ENCODE measurements at regions not wholly inside any gene's neighbourhood (a gene's known extent, or its start where the extent isn't known, plus 50 kb on each side); places are given as distances from the start of the nearest gene placed in this dataset.

DNA sequence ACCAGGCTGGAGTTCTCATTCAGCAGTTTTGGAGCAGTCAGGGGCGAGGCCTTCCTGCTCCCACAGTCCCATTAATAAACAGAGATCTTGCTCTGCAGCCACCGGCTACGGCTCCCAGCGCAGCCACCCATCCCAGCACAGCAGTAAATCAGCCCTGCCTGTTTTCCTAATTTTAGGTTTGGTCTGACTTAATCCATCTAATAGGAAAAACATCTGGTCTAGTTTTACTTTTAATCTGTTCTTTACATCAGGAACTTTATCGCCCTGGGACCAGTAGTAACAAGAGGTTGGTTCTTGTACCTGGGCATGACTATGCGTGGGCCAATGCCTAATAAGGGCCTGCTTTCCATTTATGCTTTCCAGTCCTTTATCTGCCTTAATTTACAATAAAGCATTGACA, 264.0 kb upstream of the DPH6 start:
- H3K4me1 ChIP-seq = no peaks in the 10 kb centered on the region
- TF ChIP-seq POLR2A (IDR thresholded peaks at IDR 0.05) (no peak), POLR2AphosphoS5 (IDR thresholded peaks at IDR 0.05) (no peak), EP300 (IDR thresholded peaks at IDR 0.05) (no peak)
- TF ChIP-seq, protein P1, sequence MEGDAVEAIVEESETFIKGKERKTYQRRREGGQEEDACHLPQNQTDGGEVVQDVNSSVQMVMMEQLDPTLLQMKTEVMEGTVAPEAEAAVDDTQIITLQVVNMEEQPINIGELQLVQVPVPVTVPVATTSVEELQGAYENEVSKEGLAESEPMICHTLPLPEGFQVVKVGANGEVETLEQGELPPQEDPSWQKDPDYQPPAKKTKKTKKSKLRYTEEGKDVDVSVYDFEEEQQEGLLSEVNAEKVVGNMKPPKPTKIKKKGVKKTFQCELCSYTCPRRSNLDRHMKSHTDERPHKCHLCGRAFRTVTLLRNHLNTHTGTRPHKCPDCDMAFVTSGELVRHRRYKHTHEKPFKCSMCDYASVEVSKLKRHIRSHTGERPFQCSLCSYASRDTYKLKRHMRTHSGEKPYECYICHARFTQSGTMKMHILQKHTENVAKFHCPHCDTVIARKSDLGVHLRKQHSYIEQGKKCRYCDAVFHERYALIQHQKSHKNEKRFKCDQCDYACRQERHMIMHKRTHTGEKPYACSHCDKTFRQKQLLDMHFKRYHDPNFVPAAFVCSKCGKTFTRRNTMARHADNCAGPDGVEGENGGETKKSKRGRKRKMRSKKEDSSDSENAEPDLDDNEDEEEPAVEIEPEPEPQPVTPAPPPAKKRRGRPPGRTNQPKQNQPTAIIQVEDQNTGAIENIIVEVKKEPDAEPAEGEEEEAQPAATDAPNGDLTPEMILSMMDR (IDR thresholded peaks at IDR 0.05) = no peak
- DNase-seq = no peak
- no peak overlapping the region for H3K4me3 ChIP-seq
- H3K27me3 ChIP-seq = no peaks in the 10 kb centered on the region
- H3K27ac ChIP-seq = no peak overlapping the region
- WGBS, 5 donors = 73 to 79% (median 79%) methylated on average over 3 to 6 of the region's 6 CpGs
- intact Hi-C loops (cut with DNase I; ENCODE audit: low total_unique reads) = no loop called here
- no peaks in the 10 kb centered on the region for H3K36me3 ChIP-seq
- H3K9me3 ChIP-seq = no peaks in the 10 kb centered on the region

DNA sequence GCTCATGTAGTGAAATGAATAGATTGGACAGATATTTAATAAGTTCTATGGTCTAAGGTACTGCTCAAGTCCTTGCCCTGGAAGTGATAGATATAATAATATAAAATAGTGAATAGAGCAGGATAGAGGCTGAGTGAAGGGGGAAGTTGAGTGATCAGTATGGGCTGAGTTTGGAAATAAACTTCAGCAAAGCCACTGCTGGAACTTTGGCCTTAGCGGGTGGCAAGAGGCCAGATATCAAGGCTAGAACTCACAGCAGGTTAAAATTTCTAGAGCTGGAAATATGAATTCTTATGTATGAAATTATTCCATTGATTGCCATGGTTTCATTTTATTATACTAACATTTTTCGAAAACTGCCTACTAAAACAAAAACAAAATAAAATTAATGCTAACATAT, 267.6 kb upstream of the DPH6 start:
- WGBS, 5 donors = 92 to 98% (median 93%) methylated on average over 2 of the region's 2 CpGs
- H3K27ac ChIP-seq = no peak overlapping the region
- H3K4me3 ChIP-seq = no peak overlapping the region
- no peaks in the 10 kb centered on the region for H3K36me3 ChIP-seq
- H3K4me1 ChIP-seq = no peaks in the 10 kb centered on the region
- intact Hi-C loops (cut with DNase I; ENCODE audit: low total_unique reads) = no loop called here
- no peaks in the 10 kb centered on the region for H3K27me3 ChIP-seq
- TF ChIP-seq POLR2A (IDR thresholded peaks at IDR 0.05) (no peak), EP300 (IDR thresholded peaks at IDR 0.05) (no peak), POLR2AphosphoS5 (IDR thresholded peaks at IDR 0.05) (no peak)
- TF ChIP-seq, protein P1 (IDR thresholded peaks at IDR 0.05) = no peak
- H3K9me3 ChIP-seq = no peaks in the 10 kb centered on the region
- no peak for DNase-seq

DNA sequence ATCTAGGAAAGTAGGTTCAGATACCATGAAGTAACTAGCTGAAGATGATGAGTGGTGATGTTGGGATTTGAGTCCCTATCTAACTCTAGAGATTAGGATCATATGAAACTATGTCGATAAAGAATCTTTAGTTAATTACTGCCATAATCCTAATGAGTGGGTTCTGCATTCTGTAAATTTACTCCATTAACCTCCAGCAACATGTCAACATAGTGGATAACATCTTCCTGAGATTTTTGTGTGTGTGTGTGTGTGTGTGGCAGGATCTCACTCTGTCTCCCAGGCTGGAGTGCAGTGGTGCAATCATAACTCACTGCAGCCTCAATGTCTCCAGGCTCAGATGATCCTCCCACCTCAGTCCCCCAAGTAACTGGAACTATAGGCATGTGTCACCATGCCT, 272.9 kb upstream of the DPH6 start:
- no peak for TF ChIP-seq EP300 (IDR thresholded peaks at IDR 0.05)
- no peak for TF ChIP-seq POLR2A (IDR thresholded peaks at IDR 0.05)
- no peak for TF ChIP-seq POLR2AphosphoS5 (IDR thresholded peaks at IDR 0.05)
- TF ChIP-seq, protein P1 (IDR thresholded peaks at IDR 0.05) = no peak
- DNase-seq = no peak
- no peak overlapping the region for H3K27ac ChIP-seq
- H3K36me3 ChIP-seq = no peaks in the 10 kb centered on the region
- H3K4me1 ChIP-seq = no peaks in the 10 kb centered on the region
- no peak overlapping the region for H3K4me3 ChIP-seq
- no peaks in the 10 kb centered on the region for H3K9me3 ChIP-seq
- 85 to 96% (median 94%) methylated on average over 1 of the region's 1 CpG for WGBS, 5 donors
- H3K27me3 ChIP-seq = no peaks in the 10 kb centered on the region
- intact Hi-C loops (cut with DNase I; ENCODE audit: low total_unique reads) = no loop called here

DNA sequence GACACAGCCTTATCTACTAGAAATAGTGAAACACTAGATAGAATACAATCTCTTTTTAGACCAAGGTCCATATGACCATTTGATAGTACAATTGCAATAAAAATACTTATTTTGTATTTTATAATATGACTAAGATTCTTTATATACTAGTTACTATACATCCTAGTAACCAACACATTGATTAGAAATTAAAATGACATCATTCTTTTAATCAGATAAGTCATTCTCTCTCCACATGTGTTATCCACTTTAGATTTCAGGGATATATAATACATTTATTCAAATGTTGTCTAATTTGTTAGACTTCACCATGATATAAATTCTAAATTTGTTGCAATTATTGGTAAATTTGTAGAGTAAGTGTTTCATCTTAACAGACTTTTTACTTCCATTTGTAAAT, 276.2 kb upstream of the DPH6 start:
- Histone ChIP-seq H3K27ac (no peak overlapping the region), H3K36me3 (no peaks in the 10 kb centered on the region), H3K4me3 (no peak overlapping the region), H3K27me3 (no peaks in the 10 kb centered on the region), H3K4me1 (no peaks in the 10 kb centered on the region), H3K9me3 (no peaks in the 10 kb centered on the region)
- TF ChIP-seq POLR2A (IDR thresholded peaks at IDR 0.05) (no peak), POLR2AphosphoS5 (IDR thresholded peaks at IDR 0.05) (no peak), EP300 (IDR thresholded peaks at IDR 0.05) (no peak)
- TF ChIP-seq, protein P1 (IDR thresholded peaks at IDR 0.05) = no peak
- intact Hi-C loops (cut with DNase I; ENCODE audit: low total_unique reads) = no loop called here
- no peak for DNase-seq
